ENCODE measurements at regions not wholly inside any gene's neighbourhood (a gene's known extent, or its start where the extent isn't known, plus 50 kb on each side); places are given as distances from the start of the nearest gene placed in this dataset.

DNA sequence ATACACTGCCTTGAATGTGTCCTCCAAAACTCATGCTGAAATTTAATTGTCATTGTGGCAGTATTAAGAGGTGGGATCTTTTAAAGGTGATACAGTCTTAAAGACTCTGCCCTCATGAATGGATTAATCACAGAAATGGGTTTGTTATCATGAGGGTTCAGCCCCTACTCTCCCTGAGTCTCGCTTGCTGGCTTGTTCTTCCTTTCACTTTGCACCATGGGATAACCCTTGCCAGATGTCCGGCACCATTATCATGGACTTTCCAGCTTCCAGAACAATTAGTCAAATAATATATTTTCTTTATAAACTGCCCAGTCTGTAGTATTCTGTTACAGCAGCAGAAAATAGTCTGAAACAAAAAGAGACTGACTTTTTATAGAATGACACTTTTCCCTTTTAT, 67.9 kb upstream of the TENT5A start:
- no peak for TF ChIP-seq POLR2A (IDR thresholded peaks at IDR 0.05)
- TF ChIP-seq CTCF (IDR thresholded peaks at IDR 0.05), result no peak
